WTC11 (cell line): ENCODE measurements at regions not wholly inside any gene's neighbourhood (a gene's known extent, or its start where the extent isn't known, plus 50 kb on each side); places are given as distances from the start of the nearest gene placed in this dataset.

Experiments used
- ATAC-seq: fragments of 200-7000 bp; cut with Tn5 transposase; 2 replicates; pipeline ENCODE4 v1.10.0; 2021; ENCODE audit warnings: mild to moderate bottlenecking, moderate library complexity
- CTCF ChIA-PET: fragments of 300-600 bp; sonication (Branson Sonifier 250); formaldehyde crosslinking; loops from one replicate; lab custom pipeline; 2021; ENCODE audit warnings: antibody characterized with exemption; lab: Charles Lee
- POLR2A ChIA-PET: fragments of 350-600 bp; sonication (Branson Sonifier 250); formaldehyde crosslinking; loops from one replicate; lab custom pipeline; 2021; ENCODE audit warnings: antibody characterized with exemption; lab: Charles Lee
- DNase-seq: peaks from one replicate; pipeline ENCODE4 v3.0.0; 2021; ENCODE audit warnings: low spot score
- H3K27ac Mint-ChIP-seq: 2 replicates; pipeline ENCODE4 v1.8.0; 2021; ENCODE audit warnings: mixed read lengths
- H3K27me3 Mint-ChIP-seq: 2 replicates; pipeline ENCODE4 v1.8.0; 2021; ENCODE audit warnings: low read depth, mild to moderate bottlenecking, moderate library complexity, mixed read lengths
- H3K36me3 Mint-ChIP-seq: 2 replicates; pipeline ENCODE4 v1.8.0; 2021; ENCODE audit warnings: mixed read lengths
- H3K4me1 Mint-ChIP-seq: 2 replicates; pipeline ENCODE4 v1.8.0; 2022; ENCODE audit warnings: mixed read lengths
- H3K4me3 Mint-ChIP-seq: 2 replicates; pipeline ENCODE4 v1.8.0; 2021; ENCODE audit warnings: mild to moderate bottlenecking, moderate library complexity, mixed read lengths
- H3K9me3 Mint-ChIP-seq: 2 replicates; pipeline ENCODE4 v1.8.0; 2021; ENCODE audit warnings: mixed read lengths
- ATF2 ChIP-seq: sonication (generic); formaldehyde crosslinking; IDR thresholded peaks from 2 replicates; pipeline ENCODE4 v1.8.1; 2022; ENCODE audit warnings: low read depth, missing genetic modification reagents, borderline replicate concordance
- CREB1 ChIP-seq: sonication (generic); formaldehyde crosslinking; IDR thresholded peaks from 2 replicates; pipeline ENCODE4 v1.8.0; 2023; ENCODE audit warnings: mild to moderate bottlenecking, missing genetic modification reagents
- CTCF ChIP-seq: fragments of 200-600 bp; IDR thresholded peaks from 2 replicates; pipeline ENCODE4 v1.8.0; 2022; ENCODE audit warnings: antibody characterized with exemption
- E2F1 ChIP-seq: sonication (generic); formaldehyde crosslinking; IDR thresholded peaks from 2 replicates; pipeline ENCODE4 v1.8.0; 2022; ENCODE audit warnings: mild to moderate bottlenecking, missing genetic modification reagents
- E2F4 ChIP-seq: sonication (generic); formaldehyde crosslinking; IDR thresholded peaks from 2 replicates; pipeline ENCODE4 v1.8.1; 2022; ENCODE audit warnings: low read depth, mild to moderate bottlenecking, moderate library complexity, missing genetic modification reagents, borderline replicate concordance
- E2F5 ChIP-seq: sonication (generic); formaldehyde crosslinking; IDR thresholded peaks from 2 replicates; pipeline ENCODE4 v1.8.1; 2022; ENCODE audit warnings: mild to moderate bottlenecking, moderate library complexity, missing genetic modification reagents
- FOXP1 ChIP-seq: sonication (generic); formaldehyde crosslinking; IDR thresholded peaks from 2 replicates; pipeline ENCODE4 v1.8.0; 2022; ENCODE audit warnings: missing genetic modification reagents, mild to moderate bottlenecking, moderate library complexity, borderline replicate concordance
- GTF2I ChIP-seq: fragments of 250-450 bp; sonication (Bioruptor Pico); conservative IDR thresholded peaks from 2 replicates; pipeline ENCODE4 v1.4.0; 2021; ENCODE audit warnings: mild to moderate bottlenecking
- JAZF1 ChIP-seq: fragments of 250-450 bp; sonication (Bioruptor Pico); IDR thresholded peaks from 2 replicates; pipeline ENCODE4 v1.9.0; 2021; ENCODE audit warnings: moderate library complexity, mild to moderate bottlenecking, inconsistent platforms
- MAX ChIP-seq: sonication (generic); formaldehyde crosslinking; IDR thresholded peaks from 2 replicates; pipeline ENCODE4 v1.8.0; 2022; ENCODE audit warnings: mild to moderate bottlenecking, missing genetic modification reagents
- MLX ChIP-seq: sonication (generic); formaldehyde crosslinking; IDR thresholded peaks from 2 replicates; pipeline ENCODE4 v1.8.1; 2023; ENCODE audit warnings: mild to moderate bottlenecking, missing genetic modification reagents, moderate library complexity
- NR2C2 ChIP-seq: sonication (generic); formaldehyde crosslinking; IDR thresholded peaks from 2 replicates; pipeline ENCODE4 v1.8.0; 2022; ENCODE audit warnings: mild to moderate bottlenecking, missing genetic modification reagents
- NR3C1 ChIP-seq: sonication (generic); formaldehyde crosslinking; conservative IDR thresholded peaks from 2 replicates; pipeline ENCODE4 v1.8.1; 2023; ENCODE audit warnings: low read depth, mild to moderate bottlenecking, missing genetic modification reagents
- OVOL2 ChIP-seq: fragments of 250-450 bp; sonication (Bioruptor Pico); IDR thresholded peaks from 2 replicates; pipeline ENCODE4 v1.9.0; 2021; ENCODE audit warnings: mild to moderate bottlenecking, borderline replicate concordance
- PRDM15 ChIP-seq: sonication (generic); formaldehyde crosslinking; IDR thresholded peaks from 2 replicates; pipeline ENCODE4 v1.8.0; 2022; ENCODE audit warnings: missing genetic modification reagents
- RORB ChIP-seq: fragments of 250-450 bp; sonication (Bioruptor Pico); IDR thresholded peaks from 2 replicates; pipeline ENCODE4 v1.9.0; 2021; ENCODE audit warnings: mild to moderate bottlenecking
- TCF7 ChIP-seq: sonication (generic); formaldehyde crosslinking; IDR thresholded peaks from 2 replicates; pipeline ENCODE4 v1.8.0; 2022; ENCODE audit warnings: mild to moderate bottlenecking, low read depth, missing genetic modification reagents, moderate library complexity
- TP53 ChIP-seq: sonication (generic); formaldehyde crosslinking; IDR thresholded peaks from 2 replicates; pipeline ENCODE4 v1.8.1; 2023; ENCODE audit warnings: mild to moderate bottlenecking, missing genetic modification reagents
- USF2 ChIP-seq: sonication (generic); formaldehyde crosslinking; IDR thresholded peaks from 2 replicates; pipeline ENCODE4 v1.8.1; 2023; ENCODE audit warnings: mild to moderate bottlenecking, missing genetic modification reagents, moderate library complexity
- ZNF121 ChIP-seq: sonication (generic); formaldehyde crosslinking; IDR thresholded peaks from 2 replicates; pipeline ENCODE4 v1.8.0; 2023; ENCODE audit warnings: missing genetic modification reagents
- ZNF416 ChIP-seq: fragments of 250-450 bp; sonication (Bioruptor Pico); IDR thresholded peaks from 2 replicates; pipeline ENCODE4 v1.9.0; 2021; ENCODE audit warnings: mild to moderate bottlenecking, inconsistent platforms
- ZNF423 ChIP-seq: fragments of 250-450 bp; sonication (Bioruptor Pico); IDR thresholded peaks from 2 replicates; pipeline ENCODE4 v2.1.2; 2022; ENCODE audit warnings: mild to moderate bottlenecking, moderate library complexity

- TF ChIP-seq E2F4 (CRISPR knock-in tag): no peak
- TF ChIP-seq ZNF423: no peak
- TF ChIP-seq E2F5 (CRISPR knock-in tag): no peak
- TF ChIP-seq CREB1 (CRISPR knock-in tag): no peak
- no peak for TF ChIP-seq ATF2
- TF ChIP-seq ZNF121: no peak
- TF ChIP-seq, all 79 proteins: peak for 0
Measured at GRCh38 chr12:115010324-115010995, 326.5 kb upstream of the TBX3 start (continued).

GRCh38 chr12:115008929-115009328 is 325.0 kb upstream of the TBX3 start:
- ChIA-PET POLR2A (no interaction called here), CTCF (no interaction called here)
- Mint-ChIP-seq H3K9me3 (peaks cover 20% of the 10 kb centered on the region), H3K27ac (no peak overlapping the region), H3K4me1 (peaks cover 26% of the 10 kb centered on the region), H3K27me3 (no peaks in the 10 kb centered on the region; the same call in 1 of the 2 replicates), H3K36me3 (peaks cover 6% of the 10 kb centered on the region; the same call in 1 of the 2 replicates), H3K4me3 (no peak overlapping the region)
- TF ChIP-seq ZNF416 (CRISPR knock-in tag) (no peak), GTF2I (CRISPR knock-in tag) (no peak), TCF7 (no peak), PRDM15 (CRISPR knock-in tag) (no peak), USF2 (CRISPR knock-in tag) (no peak), OVOL2 (CRISPR knock-in tag) (no peak), MAX (CRISPR knock-in tag) (no peak), CTCF (no peak), NR3C1 (no peak), E2F1 (no peak), NR2C2 (CRISPR knock-in tag) (no peak), RORB (CRISPR knock-in tag) (no peak), FOXP1 (CRISPR knock-in tag) (no peak), TP53 (CRISPR knock-in tag) (no peak), JAZF1 (no peak), MLX (CRISPR knock-in tag) (no peak)
- ATAC-seq (no peak), DNase-seq (no peak)
